Astrocyte (in vitro differentiated cells and primary cell): ENCODE measurements at regions not wholly inside any gene's neighbourhood (a gene's known extent, or its start where the extent isn't known, plus 50 kb on each side); places are given as distances from the start of the nearest gene placed in this dataset.

Experiments
- DNase-seq: peaks from one replicate; pipeline ENCODE4 v3.0.0-alpha.2; 2010; ENCODE audit warnings: low read depth
- FAIRE-seq: peaks from 2 replicates; lab custom pipeline; 2011; peaks lifted over from hg19 to GRCh38; lab: Jason Lieb, UNC
- H2AFZ ChIP-seq: 2 replicates; pipeline ENCODE4 v1.6.0; 2012; ENCODE audit warnings: low read depth, low read length, inconsistent platforms
- H3K27ac ChIP-seq: 2 replicates; pipeline ENCODE4 v1.5.1; 2011; ENCODE audit warnings: low read depth, low read length, inconsistent platforms
- H3K27me3 ChIP-seq: 2 replicates; pipeline ENCODE4 v1.6.0; 2011; ENCODE audit warnings: low read length, inconsistent platforms; ENCODE audit not compliant: insufficient read depth
- H3K36me3 ChIP-seq: 2 replicates; pipeline ENCODE4 v1.5.1; 2011; ENCODE audit warnings: low read length, inconsistent platforms; ENCODE audit not compliant: insufficient read depth
- H3K4me1 ChIP-seq: 2 replicates; pipeline ENCODE4 v1.5.1; 2011; ENCODE audit warnings: low read length, inconsistent platforms; ENCODE audit not compliant: insufficient read depth
- H3K4me2 ChIP-seq: 2 replicates; pipeline ENCODE4 v1.6.0; 2012; ENCODE audit warnings: low read length, inconsistent platforms
- H3K4me3 ChIP-seq: 2 replicates; pipeline ENCODE4 v1.5.1; 2011; ENCODE audit warnings: low read depth, mild to moderate bottlenecking, low read length, inconsistent platforms; ENCODE audit not compliant: insufficient read depth
- H3K79me2 ChIP-seq: 2 replicates; pipeline ENCODE4 v1.6.0; 2012; ENCODE audit warnings: mild to moderate bottlenecking, low read length, inconsistent platforms; ENCODE audit not compliant: insufficient read depth
- H3K9ac ChIP-seq: 2 replicates; pipeline ENCODE4 v1.6.0; 2012; ENCODE audit warnings: mild to moderate bottlenecking, low read length, inconsistent platforms
- H3K9me3 ChIP-seq: 2 replicates; pipeline ENCODE4 v1.5.1; 2012; ENCODE audit warnings: low read depth, mild to moderate bottlenecking, low read length, inconsistent platforms; ENCODE audit not compliant: insufficient read depth
- H4K20me1 ChIP-seq: 2 replicates; pipeline ENCODE4 v1.6.0; 2012; ENCODE audit warnings: low read length, inconsistent platforms; ENCODE audit not compliant: insufficient read depth
- H3K27ac Mint-ChIP-seq: one replicate; pipeline ENCODE4 v1.8.0; 2021; ENCODE audit warnings: mild to moderate bottlenecking, mixed read lengths; ENCODE audit not compliant: unreplicated experiment
- H3K27me3 Mint-ChIP-seq: one replicate; pipeline ENCODE4 v1.8.0; 2021; ENCODE audit warnings: low read depth, mixed read lengths; ENCODE audit not compliant: unreplicated experiment
- H3K36me3 Mint-ChIP-seq: one replicate; pipeline ENCODE4 v1.8.0; 2021; ENCODE audit warnings: low read depth, mixed read lengths; ENCODE audit not compliant: unreplicated experiment
- H3K4me1 Mint-ChIP-seq: one replicate; pipeline ENCODE4 v1.8.0; 2021; ENCODE audit warnings: low read depth, mixed read lengths; ENCODE audit not compliant: unreplicated experiment
- H3K4me3 Mint-ChIP-seq: one replicate; pipeline ENCODE4 v1.8.0; 2021; ENCODE audit warnings: mild to moderate bottlenecking, moderate library complexity, mixed read lengths; ENCODE audit not compliant: unreplicated experiment
- H3K9me3 Mint-ChIP-seq: one replicate; pipeline ENCODE4 v1.8.0; 2021; ENCODE audit warnings: mild to moderate bottlenecking, mixed read lengths; ENCODE audit not compliant: unreplicated experiment
- EZH2 ChIP-seq: IDR thresholded peaks from 2 replicates; pipeline ENCODE4 v1.6.1; 2012; ENCODE audit warnings: mild to moderate bottlenecking, low read length, inconsistent platforms; ENCODE audit not compliant: insufficient read depth
- TF ChIP-seq, protein P1 (sequence below): IDR thresholded peaks from 2 replicates; pipeline ENCODE4 v1.5.1; 2011; ENCODE audit warnings: low read depth, mild to moderate bottlenecking, inconsistent platforms, low read length, moderate library complexity; ENCODE audit not compliant: insufficient read depth

DNA sequence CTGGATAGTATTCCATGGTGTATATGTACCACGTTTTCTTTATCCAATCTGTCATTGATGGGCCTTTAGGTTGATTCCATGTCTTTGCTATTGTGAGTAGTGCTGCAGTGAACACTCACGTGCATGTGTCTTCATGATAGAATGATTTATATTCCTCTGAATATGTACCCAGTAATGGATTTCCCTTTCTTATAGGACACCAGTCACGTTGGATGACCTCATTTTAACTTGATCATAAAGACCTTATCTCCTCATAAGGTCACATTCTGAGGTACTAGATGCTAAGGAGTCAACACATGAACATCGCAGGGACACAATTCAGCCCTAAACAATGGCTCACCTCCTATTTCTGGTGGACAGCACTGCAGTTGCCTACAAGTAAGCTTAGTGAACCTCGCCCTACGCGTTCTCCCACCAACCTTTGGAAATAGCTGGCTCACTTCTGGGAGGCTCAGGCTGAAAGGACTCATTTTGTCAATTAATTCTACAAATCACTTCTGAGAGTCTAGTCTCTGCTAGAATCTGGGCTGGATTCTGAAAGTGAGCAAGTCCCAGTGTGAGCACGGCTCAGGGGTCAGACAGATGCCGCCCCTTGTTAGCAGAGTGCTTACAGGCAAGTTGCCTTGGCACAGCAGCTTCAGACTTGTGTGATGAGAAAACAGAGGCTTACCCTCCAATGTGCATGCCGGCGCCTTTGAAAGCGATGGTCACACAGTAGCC is 183.8 kb upstream of the GSC start:
- Histone ChIP-seq H3K9me3 (no peaks in the 10 kb centered on the region), H3K27ac (no peak overlapping the region), H3K36me3 (no peaks in the 10 kb centered on the region), H3K4me2 (no peak overlapping the region), H2AFZ (no peak overlapping the region), H3K4me3 (no peak overlapping the region), H3K79me2 (no peaks in the 10 kb centered on the region), H4K20me1 (no peaks in the 10 kb centered on the region), H3K27me3 (peaks cover 6% of the 10 kb centered on the region), H3K9ac (no peak overlapping the region), H3K4me1 (no peaks in the 10 kb centered on the region)
- FAIRE-seq, result no peak
- TF ChIP-seq, protein P1, sequence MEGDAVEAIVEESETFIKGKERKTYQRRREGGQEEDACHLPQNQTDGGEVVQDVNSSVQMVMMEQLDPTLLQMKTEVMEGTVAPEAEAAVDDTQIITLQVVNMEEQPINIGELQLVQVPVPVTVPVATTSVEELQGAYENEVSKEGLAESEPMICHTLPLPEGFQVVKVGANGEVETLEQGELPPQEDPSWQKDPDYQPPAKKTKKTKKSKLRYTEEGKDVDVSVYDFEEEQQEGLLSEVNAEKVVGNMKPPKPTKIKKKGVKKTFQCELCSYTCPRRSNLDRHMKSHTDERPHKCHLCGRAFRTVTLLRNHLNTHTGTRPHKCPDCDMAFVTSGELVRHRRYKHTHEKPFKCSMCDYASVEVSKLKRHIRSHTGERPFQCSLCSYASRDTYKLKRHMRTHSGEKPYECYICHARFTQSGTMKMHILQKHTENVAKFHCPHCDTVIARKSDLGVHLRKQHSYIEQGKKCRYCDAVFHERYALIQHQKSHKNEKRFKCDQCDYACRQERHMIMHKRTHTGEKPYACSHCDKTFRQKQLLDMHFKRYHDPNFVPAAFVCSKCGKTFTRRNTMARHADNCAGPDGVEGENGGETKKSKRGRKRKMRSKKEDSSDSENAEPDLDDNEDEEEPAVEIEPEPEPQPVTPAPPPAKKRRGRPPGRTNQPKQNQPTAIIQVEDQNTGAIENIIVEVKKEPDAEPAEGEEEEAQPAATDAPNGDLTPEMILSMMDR, result no peak
- TF ChIP-seq EZH2, result no peak
- no peaks in the 10 kb centered on the region for H3K4me1 Mint-ChIP-seq
- H3K9me3 Mint-ChIP-seq, result no peaks in the 10 kb centered on the region
- H3K27ac Mint-ChIP-seq, result no peak overlapping the region
- peaks cover 37% of the 10 kb centered on the region for H3K27me3 Mint-ChIP-seq
- no peaks in the 10 kb centered on the region for H3K36me3 Mint-ChIP-seq
- no peak overlapping the region for H3K4me3 Mint-ChIP-seq
- no peak for DNase-seq

DNA sequence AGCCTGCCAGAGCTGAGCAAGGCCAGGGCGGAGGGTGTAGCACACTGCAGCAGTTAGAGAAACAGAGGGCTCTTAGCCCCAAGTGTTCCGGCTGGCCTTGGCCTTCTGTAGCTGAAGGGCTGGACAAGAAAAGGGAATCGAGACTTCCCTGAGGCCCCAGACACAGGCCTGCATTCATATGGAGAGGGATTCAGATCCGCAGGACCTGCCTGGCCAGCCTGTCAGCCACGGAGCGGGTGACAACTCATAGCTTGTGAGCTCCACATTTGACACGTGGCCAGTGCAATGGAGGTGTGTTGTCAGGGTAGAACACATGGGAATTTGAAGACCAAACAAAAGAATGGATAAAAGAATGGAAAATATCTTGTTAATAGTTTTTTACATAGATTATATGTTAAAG is 182.2 kb upstream of the GSC start:
- H3K4me1 ChIP-seq, result no peaks in the 10 kb centered on the region
- peaks cover 6% of the 10 kb centered on the region for H3K27me3 ChIP-seq
- no peak overlapping the region for H3K27ac Mint-ChIP-seq
- no peak overlapping the region for H3K4me2 ChIP-seq
- no peaks in the 10 kb centered on the region for H3K79me2 ChIP-seq
- DNase-seq, result no peak
- H3K9me3 ChIP-seq, result no peaks in the 10 kb centered on the region
- H2AFZ ChIP-seq, result no peak overlapping the region
- H3K36me3 ChIP-seq, result no peaks in the 10 kb centered on the region
- no peak overlapping the region for H3K4me3 ChIP-seq
- H3K9me3 Mint-ChIP-seq, result peaks cover 4% of the 10 kb centered on the region
- H3K4me1 Mint-ChIP-seq, result no peaks in the 10 kb centered on the region
- TF ChIP-seq, protein P1, result no peak
- TF ChIP-seq EZH2, result no peak
- no peaks in the 10 kb centered on the region for H4K20me1 ChIP-seq
- H3K4me3 Mint-ChIP-seq, result no peak overlapping the region
- no peak overlapping the region for H3K27ac ChIP-seq
- no peak overlapping the region for H3K9ac ChIP-seq
- H3K36me3 Mint-ChIP-seq, result no peaks in the 10 kb centered on the region
- no peak for FAIRE-seq
- peaks cover 22% of the 10 kb centered on the region for H3K27me3 Mint-ChIP-seq

DNA sequence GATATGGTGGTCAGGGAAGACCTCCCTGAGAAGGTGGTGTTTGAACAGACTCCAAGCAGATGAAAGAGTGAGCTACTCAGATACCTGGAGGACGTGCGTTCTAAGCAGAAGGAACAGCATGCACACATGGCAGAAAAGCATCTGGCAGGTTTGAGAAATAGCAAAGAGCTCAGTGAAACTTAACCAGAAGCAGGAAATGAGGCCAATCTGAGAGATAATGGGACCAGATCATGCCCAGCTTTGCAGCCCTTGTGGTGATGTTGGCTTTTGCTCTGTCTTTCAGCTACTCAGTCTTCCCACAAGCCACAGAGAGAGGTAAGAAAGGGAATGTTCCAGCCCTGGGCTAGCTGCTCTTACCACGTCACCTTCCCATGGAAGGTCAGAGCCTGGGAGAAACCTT is 176.3 kb upstream of the GSC start:
- Mint-ChIP-seq H3K9me3 (peaks cover 4% of the 10 kb centered on the region), H3K27ac (no peak overlapping the region), H3K4me3 (no peak overlapping the region), H3K27me3 (peaks cover 28% of the 10 kb centered on the region), H3K36me3 (no peaks in the 10 kb centered on the region), H3K4me1 (no peaks in the 10 kb centered on the region)
- no peak for FAIRE-seq
- Histone ChIP-seq H3K36me3 (no peaks in the 10 kb centered on the region), H3K27me3 (peaks cover 4% of the 10 kb centered on the region), H3K9me3 (no peaks in the 10 kb centered on the region), H3K27ac (no peak overlapping the region), H3K4me3 (no peak overlapping the region), H3K9ac (no peak overlapping the region), H4K20me1 (no peaks in the 10 kb centered on the region), H3K4me1 (no peaks in the 10 kb centered on the region), H3K4me2 (no peak overlapping the region), H3K79me2 (no peaks in the 10 kb centered on the region), H2AFZ (no peak overlapping the region)
- no peak for DNase-seq
- no peak for TF ChIP-seq EZH2
- TF ChIP-seq, protein P1, result no peak
